ENCODE measurements at regions not wholly inside any gene's neighbourhood (a gene's known extent, or its start where the extent isn't known, plus 50 kb on each side); places are given as distances from the start of the nearest gene placed in this dataset.
"Not testable (repeated sequence)": the region's sequence is repeated elsewhere in the genome, so short reads cannot be mapped to it uniquely, and the experiment has no call there.

GRCh38 chr4:188346171-188346809 lies 207.0 kb downstream of the TRIML1 start:
- H3K27me3 ChIP-seq (ENCODE audit: control insufficient read depth in 1 of 2, insufficient read depth in 2 of 2, low read length in 2 of 2) = no peaks in the 10 kb centered on the region
- no peaks in the 10 kb centered on the region for H3K4me1 ChIP-seq (ENCODE audit: control insufficient read depth in 2 of 2, insufficient read depth in 2 of 2, low read length in 1 of 2)
- H3K36me3 ChIP-seq (ENCODE audit: control insufficient read depth in 2 of 2, insufficient read depth in 2 of 2, low read length in 1 of 2) = no peaks in the 10 kb centered on the region
- WGBS, 2 donors = 51 to 56% methylated on average over 9 of the region's 9 CpGs
- H3K9me3 ChIP-seq (ENCODE audit: control insufficient read depth in 2 of 2, insufficient read depth in 1 of 2, low read depth in 1 of 2, low read length in 1 of 2) = no peaks in the 10 kb centered on the region
- H3K4me3 ChIP-seq (ENCODE audit: low read depth in 1 of 2, low read length in 2 of 2) = no peak overlapping the region
- no peak overlapping the region for H3K27ac ChIP-seq (ENCODE audit: low read depth in 2 of 2, low read length in 1 of 2)

DNA sequence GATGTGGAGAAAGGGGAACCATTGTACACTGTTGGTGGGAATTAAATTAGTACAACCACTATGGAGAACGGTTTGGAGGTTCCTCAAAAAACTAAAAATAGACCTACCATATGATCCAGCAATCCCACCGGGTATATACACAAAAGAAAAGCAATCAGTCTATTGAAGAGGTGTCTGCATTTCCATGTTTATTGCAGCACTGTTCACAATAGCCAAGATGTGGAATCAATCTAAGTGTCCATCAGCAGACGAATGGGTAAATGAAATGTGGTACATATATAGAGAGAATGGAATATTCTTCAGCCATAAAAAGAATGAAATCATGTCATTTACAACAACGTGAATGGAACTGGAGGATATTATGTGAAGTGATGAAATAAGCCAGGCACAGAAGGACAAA lies 208.1 kb downstream of the TRIML1 start:
- WGBS, 2 donors = 72 to 74% methylated on average over 4 of the region's 4 CpGs

GRCh38 chr4:188349569-188349968 lies 210.3 kb downstream of the TRIML1 start:
- WGBS, 2 donors = 90% methylated on average over 10 of the region's 10 CpGs
- not testable (repeated sequence) for H3K27ac ChIP-seq (ENCODE audit: low read depth in 2 of 2, low read length in 1 of 2)

More for the DNA sequence above, 208.1 kb downstream of the TRIML1 start:
- H3K27ac ChIP-seq (ENCODE audit: low read depth in 2 of 2, low read length in 1 of 2) = no peak overlapping the region
- H3K4me1 ChIP-seq (ENCODE audit: control insufficient read depth in 2 of 2, insufficient read depth in 2 of 2, low read length in 1 of 2) = no peaks in the 10 kb centered on the region
- H3K9me3 ChIP-seq (ENCODE audit: control insufficient read depth in 2 of 2, insufficient read depth in 1 of 2, low read depth in 1 of 2, low read length in 1 of 2) = no peaks in the 10 kb centered on the region
- no peaks in the 10 kb centered on the region for H3K27me3 ChIP-seq (ENCODE audit: control insufficient read depth in 1 of 2, insufficient read depth in 2 of 2, low read length in 2 of 2)
- H3K4me3 ChIP-seq (ENCODE audit: low read depth in 1 of 2, low read length in 2 of 2) = no peak overlapping the region
- no peaks in the 10 kb centered on the region for H3K36me3 ChIP-seq (ENCODE audit: control insufficient read depth in 2 of 2, insufficient read depth in 2 of 2, low read length in 1 of 2)

GRCh38 chr4:188363196-188363595 lies 224.0 kb downstream of the TRIML1 start:
- Histone ChIP-seq H3K4me3 (ENCODE audit: low read depth in 1 of 2, low read length in 2 of 2) (no peak overlapping the region), H3K36me3 (ENCODE audit: control insufficient read depth in 2 of 2, insufficient read depth in 2 of 2, low read length in 1 of 2) (no peaks in the 10 kb centered on the region), H3K4me1 (ENCODE audit: control insufficient read depth in 2 of 2, insufficient read depth in 2 of 2, low read length in 1 of 2) (no peaks in the 10 kb centered on the region), H3K27me3 (ENCODE audit: control insufficient read depth in 1 of 2, insufficient read depth in 2 of 2, low read length in 2 of 2) (no peaks in the 10 kb centered on the region), H3K27ac (ENCODE audit: low read depth in 2 of 2, low read length in 1 of 2) (no peak overlapping the region), H3K9me3 (ENCODE audit: control insufficient read depth in 2 of 2, insufficient read depth in 1 of 2, low read depth in 1 of 2, low read length in 1 of 2) (peaks cover 0 to 6% of the 10 kb centered on the region in 2 donors)
- WGBS, 2 donors = 85 to 87% methylated on average over 1 of the region's 1 CpG

More at GRCh38 chr4:188349569-188349968, 210.3 kb downstream of the TRIML1 start:
- H3K4me1 ChIP-seq (ENCODE audit: control insufficient read depth in 2 of 2, insufficient read depth in 2 of 2, low read length in 1 of 2); H3K4me3 ChIP-seq (ENCODE audit: low read depth in 1 of 2, low read length in 2 of 2); H3K36me3 ChIP-seq (ENCODE audit: control insufficient read depth in 2 of 2, insufficient read depth in 2 of 2, low read length in 1 of 2); H3K27me3 ChIP-seq (ENCODE audit: control insufficient read depth in 1 of 2, insufficient read depth in 2 of 2, low read length in 2 of 2); H3K9me3 ChIP-seq (ENCODE audit: control insufficient read depth in 2 of 2, insufficient read depth in 1 of 2, low read depth in 1 of 2, low read length in 1 of 2): not testable (repeated sequence)

DNA sequence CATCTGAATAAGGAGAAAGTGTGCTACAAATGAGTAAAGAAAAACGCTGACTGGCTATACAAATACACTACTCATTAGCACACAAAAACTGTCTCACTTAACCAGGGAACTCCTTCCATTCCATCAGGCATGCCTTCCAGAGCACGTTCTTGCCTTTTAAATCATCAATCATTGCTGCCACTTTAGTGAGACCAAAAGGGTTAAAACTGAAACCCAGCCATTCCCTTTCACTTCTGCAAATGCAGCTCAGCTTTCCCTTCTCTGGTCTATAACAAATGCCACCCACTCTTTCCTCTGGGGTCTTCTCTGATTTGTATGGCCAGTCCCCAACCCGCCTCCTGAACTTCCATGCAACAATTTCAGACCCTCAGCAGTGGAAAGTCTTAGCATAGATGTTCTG lies 231.5 kb downstream of the TRIML1 start:
- Histone ChIP-seq H3K4me3 (ENCODE audit: low read depth in 1 of 2, low read length in 2 of 2) (no peak overlapping the region), H3K4me1 (ENCODE audit: control insufficient read depth in 2 of 2, insufficient read depth in 2 of 2, low read length in 1 of 2) (no peaks in the 10 kb centered on the region), H3K27ac (ENCODE audit: low read depth in 2 of 2, low read length in 1 of 2) (no peak overlapping the region), H3K27me3 (ENCODE audit: control insufficient read depth in 1 of 2, insufficient read depth in 2 of 2, low read length in 2 of 2) (no peaks in the 10 kb centered on the region), H3K9me3 (ENCODE audit: control insufficient read depth in 2 of 2, insufficient read depth in 1 of 2, low read depth in 1 of 2, low read length in 1 of 2) (no peaks in the 10 kb centered on the region), H3K36me3 (ENCODE audit: control insufficient read depth in 2 of 2, insufficient read depth in 2 of 2, low read length in 1 of 2) (no peaks in the 10 kb centered on the region)
- 53 to 56% methylated on average over 3 of the region's 3 CpGs for WGBS, 2 donors

DNA sequence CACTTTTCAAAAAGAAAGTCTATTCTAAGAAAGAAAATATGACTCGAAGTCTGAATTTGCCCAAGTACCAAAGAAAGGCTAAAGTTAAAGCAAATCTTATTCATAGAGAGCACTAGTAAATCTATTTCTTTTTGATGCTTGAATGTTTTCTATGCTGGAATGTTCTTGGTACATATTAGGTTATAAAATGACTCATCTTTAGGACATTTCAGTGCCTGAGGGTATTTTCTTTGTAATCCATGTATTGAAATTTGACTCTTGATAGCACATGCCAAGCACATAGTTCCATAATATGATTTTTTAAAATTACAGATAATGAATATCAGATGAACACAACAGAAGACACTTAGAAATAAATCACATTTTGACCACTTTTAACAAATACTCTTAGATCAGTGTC lies 232.8 kb downstream of the TRIML1 start:
- Histone ChIP-seq H3K27me3 (ENCODE audit: control insufficient read depth in 1 of 2, insufficient read depth in 2 of 2, low read length in 2 of 2) (no peaks in the 10 kb centered on the region), H3K4me1 (ENCODE audit: control insufficient read depth in 2 of 2, insufficient read depth in 2 of 2, low read length in 1 of 2) (no peaks in the 10 kb centered on the region)
- WGBS, 2 donors = 35 to 59% methylated on average over 1 of the region's 1 CpG

GRCh38 chr4:188372829-188373228 lies 233.6 kb downstream of the TRIML1 start:
- Histone ChIP-seq H3K4me1 (ENCODE audit: control insufficient read depth in 2 of 2, insufficient read depth in 2 of 2, low read length in 1 of 2) (no peaks in the 10 kb centered on the region), H3K36me3 (ENCODE audit: control insufficient read depth in 2 of 2, insufficient read depth in 2 of 2, low read length in 1 of 2) (no peaks in the 10 kb centered on the region), H3K27me3 (ENCODE audit: control insufficient read depth in 1 of 2, insufficient read depth in 2 of 2, low read length in 2 of 2) (no peaks in the 10 kb centered on the region), H3K4me3 (ENCODE audit: low read depth in 1 of 2, low read length in 2 of 2) (no peak overlapping the region), H3K9me3 (ENCODE audit: control insufficient read depth in 2 of 2, insufficient read depth in 1 of 2, low read depth in 1 of 2, low read length in 1 of 2) (peaks cover 0 to 3% of the 10 kb centered on the region in 2 donors), H3K27ac (ENCODE audit: low read depth in 2 of 2, low read length in 1 of 2) (no peak overlapping the region)
- 38 to 46% methylated on average over 3 of the region's 3 CpGs for WGBS, 2 donors

More for the DNA sequence above, 232.8 kb downstream of the TRIML1 start:
- peaks cover 0 to 3% of the 10 kb centered on the region in 2 donors for H3K9me3 ChIP-seq (ENCODE audit: control insufficient read depth in 2 of 2, insufficient read depth in 1 of 2, low read depth in 1 of 2, low read length in 1 of 2)
- no peaks in the 10 kb centered on the region for H3K36me3 ChIP-seq (ENCODE audit: control insufficient read depth in 2 of 2, insufficient read depth in 2 of 2, low read length in 1 of 2)
- no peak overlapping the region for H3K4me3 ChIP-seq (ENCODE audit: low read depth in 1 of 2, low read length in 2 of 2)
- H3K27ac ChIP-seq (ENCODE audit: low read depth in 2 of 2, low read length in 1 of 2) = no peak overlapping the region

DNA sequence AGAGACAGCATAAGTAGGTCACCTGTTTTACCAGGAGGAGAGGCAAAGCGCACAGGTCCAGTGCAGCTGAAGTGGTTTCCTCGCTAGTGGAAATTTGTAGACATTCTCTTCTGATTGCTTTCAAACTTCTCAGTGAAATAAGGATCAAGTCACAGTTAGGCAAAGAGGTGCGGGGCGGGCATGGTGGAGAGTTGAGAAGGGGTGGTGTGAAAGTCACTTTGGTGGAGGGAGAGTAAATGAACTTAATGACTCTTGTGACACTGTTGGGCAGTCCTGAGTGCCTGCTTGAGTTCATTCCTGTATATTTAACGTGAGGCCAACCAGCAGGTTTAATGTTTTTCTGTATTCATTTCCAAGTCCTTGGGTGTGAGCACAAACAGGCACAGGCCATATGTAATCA lies 235.6 kb downstream of the TRIML1 start:
- Histone ChIP-seq H3K36me3 (ENCODE audit: control insufficient read depth in 2 of 2, insufficient read depth in 2 of 2, low read length in 1 of 2) (no peaks in the 10 kb centered on the region), H3K27ac (ENCODE audit: low read depth in 2 of 2, low read length in 1 of 2) (no peak overlapping the region), H3K4me1 (ENCODE audit: control insufficient read depth in 2 of 2, insufficient read depth in 2 of 2, low read length in 1 of 2) (no peaks in the 10 kb centered on the region), H3K4me3 (ENCODE audit: low read depth in 1 of 2, low read length in 2 of 2) (no peak overlapping the region), H3K9me3 (ENCODE audit: control insufficient read depth in 2 of 2, insufficient read depth in 1 of 2, low read depth in 1 of 2, low read length in 1 of 2) (peaks cover 0 to 3% of the 10 kb centered on the region in 2 donors), H3K27me3 (ENCODE audit: control insufficient read depth in 1 of 2, insufficient read depth in 2 of 2, low read length in 2 of 2) (no peaks in the 10 kb centered on the region)
- 85 to 95% methylated on average over 5 of the region's 5 CpGs for WGBS, 2 donors

GRCh38 chr4:188377816-188378215 lies 238.6 kb downstream of the TRIML1 start:
- no peak overlapping the region for H3K4me3 ChIP-seq (ENCODE audit: low read depth in 1 of 2, low read length in 2 of 2)
- WGBS, 2 donors = 92 to 94% methylated on average over 10 of the region's 10 CpGs
- no peaks in the 10 kb centered on the region for H3K27me3 ChIP-seq (ENCODE audit: control insufficient read depth in 1 of 2, insufficient read depth in 2 of 2, low read length in 2 of 2)
- no peaks in the 10 kb centered on the region for H3K4me1 ChIP-seq (ENCODE audit: control insufficient read depth in 2 of 2, insufficient read depth in 2 of 2, low read length in 1 of 2)
- H3K36me3 ChIP-seq (ENCODE audit: control insufficient read depth in 2 of 2, insufficient read depth in 2 of 2, low read length in 1 of 2) = no peaks in the 10 kb centered on the region
- H3K27ac ChIP-seq (ENCODE audit: low read depth in 2 of 2, low read length in 1 of 2) = no peak overlapping the region
- peaks cover 0 to 3% of the 10 kb centered on the region in 2 donors for H3K9me3 ChIP-seq (ENCODE audit: control insufficient read depth in 2 of 2, insufficient read depth in 1 of 2, low read depth in 1 of 2, low read length in 1 of 2)

DNA sequence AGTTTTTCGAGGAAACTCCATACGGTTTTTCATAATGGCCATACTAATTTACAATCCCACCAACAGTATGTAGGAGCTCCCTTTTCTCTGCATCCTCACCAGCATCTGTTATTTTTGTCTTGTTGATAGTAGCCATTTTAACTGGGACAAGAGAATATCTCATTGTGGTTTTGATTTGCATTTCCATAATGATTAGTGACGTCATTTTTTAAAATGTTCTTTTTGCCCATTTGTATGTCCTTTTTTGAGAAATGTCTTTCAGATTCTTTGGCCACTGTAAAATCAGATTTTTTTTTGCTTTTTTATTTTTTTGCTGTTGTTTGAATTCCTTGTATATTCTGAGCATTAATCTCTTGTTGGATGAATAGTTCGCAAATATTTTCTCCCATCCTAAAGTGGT lies 243.9 kb downstream of the TRIML1 start:
- no peaks in the 10 kb centered on the region for H3K27me3 ChIP-seq (ENCODE audit: control insufficient read depth in 1 of 2, insufficient read depth in 2 of 2, low read length in 2 of 2)
- WGBS, 2 donors = 89 to 91% methylated on average over 4 of the region's 4 CpGs
- H3K4me3 ChIP-seq (ENCODE audit: low read depth in 1 of 2, low read length in 2 of 2) = no peak overlapping the region
- no peak overlapping the region for H3K27ac ChIP-seq (ENCODE audit: low read depth in 2 of 2, low read length in 1 of 2)
- H3K4me1 ChIP-seq (ENCODE audit: control insufficient read depth in 2 of 2, insufficient read depth in 2 of 2, low read length in 1 of 2) = no peaks in the 10 kb centered on the region
- H3K9me3 ChIP-seq (ENCODE audit: control insufficient read depth in 2 of 2, insufficient read depth in 1 of 2, low read depth in 1 of 2, low read length in 1 of 2) = no peaks in the 10 kb centered on the region
- H3K36me3 ChIP-seq (ENCODE audit: control insufficient read depth in 2 of 2, insufficient read depth in 2 of 2, low read length in 1 of 2) = no peaks in the 10 kb centered on the region

All from esophagus (tissue), 2 donors.